ENCODE measurements at regions not wholly inside any gene's neighbourhood (a gene's known extent, or its start where the extent isn't known, plus 50 kb on each side); places are given as distances from the start of the nearest gene placed in this dataset.

DNA sequence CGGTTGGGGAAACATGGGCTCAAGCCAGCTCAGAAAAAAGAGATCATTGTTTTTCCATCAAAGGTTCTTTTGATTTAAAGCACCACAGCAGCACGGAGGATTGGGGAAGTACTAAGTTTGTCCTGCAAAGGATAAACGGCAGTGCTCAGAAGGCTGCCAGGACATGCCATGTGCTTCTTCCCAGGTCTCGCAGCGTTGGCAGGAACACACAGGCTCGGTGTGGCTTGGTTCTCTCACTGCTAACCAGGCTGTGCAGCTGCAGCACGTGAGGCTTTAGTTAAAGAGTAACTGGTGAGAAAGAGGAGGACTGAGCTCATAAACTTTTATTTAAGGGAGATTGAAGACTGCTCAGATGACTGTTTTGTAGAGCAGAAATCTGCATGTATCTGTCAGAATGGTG is 264.3 kb downstream of the TSN start:
- TF ChIP-seq TAF1 (IDR thresholded peaks at IDR 0.05; ENCODE audit: borderline replicate concordance, low read depth, low read length): no peak
- no peak for TF ChIP-seq POLR2AphosphoS5 (IDR thresholded peaks at IDR 0.05; ENCODE audit: low read depth, low read length)
- no peak for TF ChIP-seq POLR2A (IDR thresholded peaks at IDR 0.05; ENCODE audit: low read depth, low read length)
